Activated gamma-delta T cell treated with Interleukin-2 at 50 U/mL for 16 hours (primary cell): ENCODE measurements at regions not wholly inside any gene's neighbourhood (a gene's known extent, or its start where the extent isn't known, plus 50 kb on each side); places are given as distances from the start of the nearest gene placed in this dataset.
"Not testable (repeated sequence)": the region's sequence is repeated elsewhere in the genome, so short reads cannot be mapped to it uniquely, and the experiment has no call there.

Experiments used
- DNase-seq: peaks from one replicate; pipeline ENCODE4 v3.0.0-alpha.2; 2020

DNA sequence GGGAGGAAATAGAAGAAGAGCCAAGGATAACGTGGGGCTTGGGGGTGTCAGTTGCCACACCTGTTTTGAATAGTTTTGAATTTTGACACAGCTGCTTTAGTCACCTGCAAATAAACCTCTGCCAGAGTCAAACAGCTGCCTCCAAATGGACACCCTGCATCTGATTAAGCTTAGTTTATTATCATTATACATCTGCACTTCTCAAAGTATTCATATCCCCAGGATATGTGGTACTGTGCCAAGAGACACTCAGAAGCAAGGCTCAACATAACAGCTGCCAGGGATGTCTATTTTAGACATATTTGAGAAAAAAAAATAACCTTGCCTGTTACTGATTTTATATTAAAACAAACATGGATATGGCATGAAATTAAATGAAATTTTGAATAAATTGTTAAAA lies 122.5 kb upstream of the WDR75 start:
- no peak for DNase-seq

DNA sequence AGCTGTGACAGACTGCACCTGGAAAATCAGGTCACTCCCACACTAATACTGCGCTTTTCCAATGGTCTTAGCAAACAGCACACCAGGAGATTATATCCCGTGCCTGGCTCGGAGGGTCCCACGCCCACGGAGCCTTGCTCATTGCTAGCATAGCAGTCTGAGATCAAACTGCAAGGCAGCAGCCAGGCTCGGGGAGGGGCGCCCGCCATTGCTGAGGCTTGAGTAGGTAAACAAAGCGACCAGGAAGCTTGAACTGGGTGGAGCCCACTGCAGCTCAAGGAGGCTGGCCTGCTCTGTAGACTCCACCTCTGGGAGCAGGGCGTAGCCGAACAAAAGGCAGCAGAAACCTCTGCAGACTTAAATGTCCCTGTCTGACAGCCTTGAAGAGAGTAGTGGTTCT lies 121.8 kb upstream of the WDR75 start:
- not testable (repeated sequence) for DNase-seq

DNA sequence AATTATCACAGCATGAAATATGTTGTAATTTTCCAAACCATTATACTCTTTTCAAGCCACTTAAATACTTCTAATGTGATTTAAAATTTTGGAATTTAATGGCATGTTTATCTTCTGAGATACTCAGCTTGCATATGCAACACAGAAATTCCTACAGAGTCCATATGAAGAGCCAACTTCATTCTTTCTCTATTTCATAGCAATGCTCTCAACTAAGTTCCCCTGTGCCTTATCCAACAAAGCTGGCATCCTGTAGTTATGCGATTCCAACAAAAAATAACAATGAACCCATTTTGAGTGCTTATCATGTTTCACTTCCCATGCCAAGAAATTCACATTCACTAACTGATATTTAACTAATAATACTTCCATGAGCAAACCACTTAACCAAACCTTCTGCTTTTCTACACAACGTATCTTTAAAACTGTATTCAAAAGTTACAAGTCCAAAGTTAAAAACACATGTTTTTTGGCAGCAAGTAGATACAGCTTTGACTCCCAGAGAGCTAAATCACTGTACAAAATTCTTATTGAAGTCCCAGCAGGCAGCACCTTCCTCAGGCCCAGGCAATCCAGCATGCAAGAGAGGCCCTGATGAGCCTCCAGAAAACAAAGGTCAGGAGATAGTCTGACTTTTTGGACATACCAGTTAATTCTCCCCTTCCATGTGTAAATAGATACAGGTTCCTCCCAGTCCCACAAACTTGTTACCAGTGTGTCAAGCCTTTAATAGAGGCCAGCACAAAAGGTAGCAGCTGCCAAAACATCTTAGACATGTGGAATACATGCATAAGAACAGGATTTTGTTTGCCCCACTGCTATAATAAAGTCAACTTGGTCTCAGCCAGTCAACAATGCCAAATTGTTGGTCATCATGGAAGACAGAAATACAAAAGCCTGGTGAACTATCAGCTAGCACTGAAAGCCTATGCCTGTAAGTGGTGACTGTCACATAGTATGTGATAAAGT lies 113.1 kb upstream of the WDR75 start:
- no peak for DNase-seq

DNA sequence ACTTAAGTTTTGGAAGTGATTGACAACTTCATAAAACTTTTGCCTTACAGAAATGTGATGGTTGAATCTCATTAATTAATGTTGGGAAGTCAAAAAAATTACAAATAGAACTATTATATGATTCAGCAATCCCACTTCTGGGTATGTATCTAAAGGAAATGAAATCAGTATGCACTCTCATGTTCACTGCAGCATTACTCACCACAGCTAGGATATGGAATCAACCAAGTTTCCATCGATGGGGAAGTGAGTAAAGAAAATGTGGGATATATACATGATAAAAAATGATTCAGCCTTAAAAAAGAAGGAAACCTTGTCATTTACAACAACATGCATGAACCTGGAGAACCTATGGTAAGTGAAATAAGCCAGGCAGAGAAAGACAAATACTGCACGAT lies 112.4 kb upstream of the WDR75 start:
- DNase-seq, result no peak

DNA sequence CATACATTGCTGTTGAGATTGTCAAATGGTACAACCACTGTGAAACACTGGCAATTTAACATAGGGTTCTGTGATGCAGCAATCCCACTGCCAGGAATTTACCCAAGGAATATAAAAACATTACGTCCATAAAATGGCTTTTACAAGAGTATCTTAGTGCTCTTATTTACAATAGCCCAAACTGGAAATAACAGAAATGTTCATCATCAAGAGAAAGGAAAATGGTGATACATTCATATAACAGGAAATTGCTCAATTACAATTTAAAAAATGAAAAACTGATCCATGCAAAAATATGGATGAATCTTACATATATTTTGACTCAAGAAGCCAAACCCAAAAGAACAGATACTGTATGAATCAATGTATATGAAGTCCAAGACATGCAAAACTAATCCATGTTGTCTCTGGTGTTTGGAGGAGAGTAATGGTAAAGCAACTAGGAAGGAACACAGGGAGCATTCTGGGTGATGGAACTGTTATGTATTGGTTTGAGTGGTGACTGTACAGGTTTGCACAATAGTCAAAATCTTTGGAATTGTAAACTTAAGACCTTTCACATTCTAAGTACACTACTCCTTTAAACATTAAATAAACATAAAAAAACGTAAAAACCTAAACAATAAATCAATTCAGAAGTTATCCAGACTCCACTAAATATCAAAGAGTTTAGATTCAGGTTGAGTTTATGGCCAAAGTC lies 104.8 kb upstream of the WDR75 start:
- no peak for DNase-seq

DNA sequence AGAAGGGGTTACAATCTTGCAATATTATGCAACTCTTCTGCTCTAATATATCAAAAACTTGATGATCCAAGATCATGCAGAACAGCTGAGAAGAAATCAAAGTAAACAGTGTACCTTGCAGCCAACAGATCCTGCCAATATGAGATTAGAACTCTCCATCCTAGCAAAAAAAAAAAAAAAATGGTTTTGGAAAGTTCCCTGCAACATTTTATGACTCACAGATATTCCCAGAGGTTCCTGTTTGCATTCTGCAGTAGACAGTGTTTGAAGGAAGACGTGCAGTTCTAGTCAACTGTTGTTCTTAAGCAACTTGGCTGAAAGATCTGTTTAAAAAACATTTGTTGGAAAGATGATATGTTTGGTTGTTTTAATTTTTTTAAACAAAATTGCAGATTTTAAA lies 103.6 kb upstream of the WDR75 start:
- DNase-seq, result no peak

DNA sequence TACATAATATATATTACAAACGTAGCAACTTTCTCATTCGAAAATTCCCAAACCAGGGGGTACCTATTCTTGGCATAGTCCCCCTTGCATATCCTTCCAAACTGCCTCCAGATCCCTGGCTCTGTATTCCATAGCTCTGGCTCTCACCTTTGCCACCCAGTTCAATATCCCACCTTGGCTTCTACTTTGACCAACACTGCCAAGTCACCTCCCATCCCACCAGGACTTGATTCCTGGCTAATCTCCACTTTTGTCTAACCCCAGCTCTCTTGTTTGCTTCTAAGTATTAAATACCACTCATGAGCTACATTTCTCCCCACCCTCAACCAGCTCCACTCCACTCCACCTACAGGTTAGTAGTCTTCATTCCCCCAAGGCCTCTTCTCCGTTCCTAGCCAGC lies 103.2 kb upstream of the WDR75 start:
- DNase-seq, result no peak

DNA sequence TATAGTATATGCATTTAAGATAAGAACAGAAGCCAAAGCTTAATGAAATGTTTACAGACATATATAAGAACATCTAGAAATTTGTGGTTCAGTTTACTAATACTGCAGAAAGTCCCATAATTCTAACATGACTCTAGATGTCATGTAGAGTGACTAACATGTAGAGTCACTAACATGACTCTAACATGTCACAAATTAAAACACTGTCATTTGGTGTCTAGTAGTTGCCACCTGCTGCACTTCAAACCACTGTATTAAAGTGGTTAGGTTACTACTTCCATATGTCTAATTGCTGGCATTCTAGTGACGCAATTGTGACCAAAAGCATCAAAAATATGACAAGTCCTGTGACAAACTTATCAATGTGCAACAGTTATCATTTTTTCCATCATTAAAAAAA lies 100.2 kb upstream of the WDR75 start:
- no peak for DNase-seq

DNA sequence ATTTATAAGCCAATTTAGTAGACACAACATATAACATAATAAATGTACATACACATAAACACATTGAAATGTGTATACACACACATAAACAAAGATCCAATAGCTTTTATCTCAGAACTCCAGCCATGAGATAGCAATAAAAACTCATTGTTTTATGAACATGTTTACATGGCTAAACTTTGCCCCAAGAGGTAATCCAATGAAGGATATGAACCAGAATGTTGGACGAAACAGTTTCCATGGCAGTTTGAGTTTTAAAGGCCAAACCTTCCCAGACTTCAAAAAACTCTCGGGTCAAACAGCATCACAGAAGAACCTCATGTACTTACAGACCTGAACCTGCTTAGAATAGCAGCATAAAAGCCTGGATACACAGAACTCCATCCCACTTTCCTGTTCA lies 97.2 kb upstream of the WDR75 start:
- DNase-seq, result no peak

DNA sequence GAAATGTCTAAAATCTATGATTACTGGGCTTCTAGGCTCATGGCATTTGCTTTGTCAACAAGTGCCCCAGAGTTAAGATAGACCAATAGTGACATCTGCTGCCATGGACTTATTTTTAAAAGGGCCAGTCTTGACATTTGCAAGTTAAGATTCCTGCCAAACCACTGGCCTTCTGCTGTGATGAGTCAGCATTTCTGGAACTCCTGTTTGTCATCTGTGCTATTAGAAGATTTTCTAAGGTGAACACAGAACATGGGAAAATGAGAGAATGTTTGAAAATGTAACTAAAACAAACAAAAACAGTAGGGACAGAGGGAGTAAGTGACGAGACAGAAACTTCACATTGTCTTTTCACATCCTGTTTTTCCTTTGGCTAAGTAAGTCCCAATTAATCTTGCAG lies 93.7 kb upstream of the WDR75 start:
- no peak for DNase-seq

DNA sequence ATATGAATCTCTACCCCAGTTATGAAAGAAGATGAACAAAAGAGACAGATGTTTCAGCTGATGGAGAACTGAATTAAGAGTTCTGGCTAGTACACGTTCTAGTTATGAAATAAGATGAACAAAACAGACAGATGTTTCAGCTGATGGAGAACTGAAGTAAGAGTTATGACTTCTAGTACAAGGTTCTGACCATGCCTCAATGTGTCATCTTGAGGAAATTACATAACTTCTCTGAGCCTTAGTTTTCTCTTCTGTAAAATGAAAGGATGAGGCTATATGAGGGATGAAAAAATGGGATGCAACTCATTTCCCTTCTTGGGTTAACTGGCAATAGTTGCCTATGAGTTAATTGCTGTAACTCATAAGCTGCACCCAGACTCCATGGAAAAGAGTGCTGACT lies 92.9 kb upstream of the WDR75 start:
- no peak for DNase-seq

DNA sequence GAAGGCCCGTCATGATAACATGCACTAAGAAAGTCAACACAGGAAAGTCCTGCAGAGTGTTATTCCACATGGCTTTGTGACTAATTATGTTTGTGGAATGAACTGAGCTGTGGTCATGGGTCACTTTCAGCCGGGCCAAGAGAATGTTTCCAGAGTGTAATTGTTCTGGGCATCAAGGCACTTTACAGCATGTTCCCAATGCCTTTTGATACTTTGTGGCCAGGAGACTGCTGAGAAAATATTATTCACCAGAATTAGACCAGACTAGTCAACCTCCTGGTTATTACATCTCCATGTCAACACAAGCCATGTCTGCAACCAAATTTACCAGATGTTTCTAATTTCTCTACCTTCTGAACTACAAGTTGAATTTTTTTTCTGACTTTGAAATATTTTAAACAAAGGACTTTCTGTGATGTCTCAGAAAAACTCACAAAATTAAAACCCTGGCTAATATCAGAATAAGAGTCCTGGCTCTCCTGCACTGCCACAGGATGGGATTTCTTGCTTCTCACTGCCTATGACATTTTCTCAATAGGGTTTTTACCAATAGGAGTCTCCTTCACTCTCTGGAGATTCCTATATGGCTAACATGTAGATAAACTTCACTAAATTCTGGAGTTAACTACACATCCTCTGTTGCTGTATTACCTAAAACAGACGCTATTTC lies 90.6 kb upstream of the WDR75 start:
- no peak for DNase-seq

DNA sequence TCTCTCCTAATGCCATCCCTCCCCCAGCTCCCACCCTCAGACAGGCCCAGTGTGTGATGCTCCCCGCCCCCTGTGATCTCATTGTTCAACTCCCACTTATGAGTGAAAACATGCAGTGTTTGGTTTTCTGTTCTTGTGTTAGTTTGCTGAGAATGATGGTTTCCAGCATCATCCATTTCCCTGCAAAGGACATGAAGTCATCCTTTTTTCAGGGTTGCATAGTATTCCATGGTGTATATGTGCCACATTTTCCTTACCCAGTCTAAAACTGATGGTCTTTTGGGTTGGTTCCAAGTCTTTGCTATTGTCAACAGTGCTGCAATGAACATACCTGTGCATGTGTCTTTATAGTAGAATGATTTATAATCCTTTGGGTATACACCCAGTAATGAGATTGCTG lies 89.3 kb upstream of the WDR75 start:
- DNase-seq, result not testable (repeated sequence)

DNA sequence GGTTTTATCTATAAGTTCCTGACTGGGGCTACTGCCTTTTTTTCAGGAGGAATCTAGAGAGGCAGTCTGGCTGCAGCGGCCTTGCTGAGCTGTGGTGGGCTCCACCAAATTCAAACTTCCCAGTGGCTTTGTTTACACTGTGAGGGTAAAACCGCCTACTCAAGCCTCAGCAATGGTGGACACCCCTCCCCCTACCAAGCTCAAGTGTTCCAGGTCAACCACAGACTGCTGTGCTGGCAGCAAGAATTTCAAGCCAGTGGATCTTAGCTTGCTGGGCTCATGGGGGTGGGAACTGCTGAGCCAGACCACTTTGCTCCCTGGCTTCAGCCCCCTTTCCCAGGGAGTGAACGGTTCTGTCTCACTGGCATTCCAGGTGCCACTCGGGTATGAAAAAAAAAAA lies 83.9 kb upstream of the WDR75 start:
- DNase-seq, result not testable (repeated sequence)

DNA sequence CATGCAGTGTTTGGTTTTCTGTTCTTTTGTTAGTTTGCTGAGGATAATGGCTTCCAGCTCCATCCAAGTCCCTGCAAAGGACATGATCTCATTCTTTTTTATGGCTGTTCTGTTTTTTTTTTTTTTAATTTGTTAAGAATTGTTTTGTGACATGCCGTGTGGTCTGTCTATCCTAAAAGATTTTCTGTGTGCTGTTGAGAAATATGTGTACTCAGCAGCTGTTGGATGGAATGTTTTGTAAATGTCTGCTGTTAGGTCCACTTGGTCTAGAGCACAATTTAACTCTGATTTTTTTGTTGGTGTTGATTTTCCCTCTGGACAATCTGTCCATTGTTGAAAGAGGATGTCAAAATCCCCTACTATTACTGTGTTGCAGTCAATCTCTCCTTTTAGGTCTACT lies 80.4 kb upstream of the WDR75 start:
- no peak for DNase-seq

DNA sequence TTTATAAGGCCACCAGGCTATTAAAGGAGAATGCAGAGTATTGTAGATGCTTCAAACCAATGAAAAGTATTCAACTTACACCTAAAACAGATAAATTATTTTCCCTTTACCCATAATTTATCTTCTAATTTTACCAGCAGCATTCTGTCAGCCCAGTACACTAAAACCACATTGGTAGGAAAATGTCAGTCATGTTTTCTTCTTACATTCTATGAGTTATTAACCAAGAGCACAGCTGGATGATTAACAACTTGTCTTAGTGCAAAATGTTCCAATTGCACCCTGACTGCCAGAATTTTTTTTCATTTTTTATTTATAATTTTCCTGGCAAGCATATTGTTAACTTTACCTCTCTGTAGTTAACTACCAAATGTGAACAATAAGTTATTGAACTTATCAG lies 79.0 kb upstream of the WDR75 start:
- DNase-seq, result no peak

DNA sequence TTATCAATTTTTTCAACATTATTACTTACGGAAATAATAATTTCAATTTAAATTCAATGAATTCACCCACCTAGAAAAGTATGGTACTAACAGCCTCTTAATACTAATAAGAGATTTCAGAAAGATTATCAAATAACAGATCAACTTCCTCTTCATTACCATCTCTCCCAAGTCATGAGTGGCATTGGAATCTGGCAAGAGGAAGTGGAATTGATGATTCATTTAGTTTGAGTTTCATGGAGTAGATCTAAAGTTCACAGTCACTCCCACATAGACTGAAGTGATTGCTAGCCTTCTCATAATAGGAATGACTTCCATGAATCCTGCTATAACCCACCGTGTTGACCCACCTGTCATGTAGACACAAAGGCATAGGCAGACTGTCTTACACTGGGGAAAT lies 77.7 kb upstream of the WDR75 start:
- no peak for DNase-seq

DNA sequence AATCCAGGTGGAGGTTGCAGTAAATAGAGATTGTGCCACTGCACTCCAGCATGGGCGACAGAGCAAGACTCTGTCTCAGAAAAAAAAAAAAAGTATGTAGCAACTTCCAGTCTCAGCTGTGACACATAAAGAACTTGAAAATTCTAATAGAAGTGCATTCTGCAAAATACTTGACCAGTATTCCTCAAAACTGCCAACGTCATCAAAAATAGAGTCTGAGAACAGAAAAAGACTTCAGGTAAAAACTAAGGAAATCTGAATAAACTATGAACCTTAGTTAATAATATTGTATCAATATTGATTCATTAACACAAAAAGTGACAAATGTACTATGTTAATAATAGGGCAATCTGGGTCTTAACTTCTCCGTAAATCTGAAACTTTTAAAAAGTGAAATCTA lies 76.7 kb upstream of the WDR75 start:
- no peak for DNase-seq

DNA sequence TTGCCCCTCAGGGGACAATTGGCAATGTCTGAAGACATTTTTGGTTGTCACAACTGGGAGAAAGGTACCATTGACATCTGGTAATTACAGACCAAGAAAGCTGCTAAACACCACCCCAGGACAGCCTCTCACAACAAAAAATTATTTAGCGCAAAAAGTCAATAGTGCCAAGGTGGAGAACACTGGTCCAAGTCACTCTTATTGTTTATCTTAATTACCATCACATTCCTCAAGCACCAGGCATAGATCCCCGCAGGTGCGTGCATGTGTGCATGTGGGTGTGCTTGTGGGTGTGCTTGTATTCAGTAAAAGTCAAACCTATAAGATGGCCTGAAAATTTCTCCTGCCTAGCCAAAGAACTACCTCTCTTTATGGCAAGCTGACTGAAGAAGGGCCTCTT lies 74.9 kb upstream of the WDR75 start:
- no peak for DNase-seq

DNA sequence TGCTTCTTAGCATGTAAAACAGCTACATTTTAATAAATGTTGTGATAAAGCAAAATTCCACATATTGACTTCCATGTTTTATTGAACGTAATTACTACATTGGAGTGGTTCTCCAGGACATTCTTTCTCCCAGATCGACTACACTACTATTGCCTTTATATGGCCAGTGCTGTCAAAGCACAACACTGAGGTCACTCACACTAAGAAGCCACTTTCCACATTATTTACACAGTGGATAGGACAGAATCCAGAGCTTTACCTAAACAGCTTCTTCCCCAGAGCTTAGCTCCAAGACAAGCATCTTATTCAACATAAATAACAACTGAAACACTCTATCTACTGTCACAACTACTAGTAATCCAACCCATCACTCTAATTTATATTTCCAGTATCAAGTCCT lies 73.9 kb upstream of the WDR75 start:
- DNase-seq, result no peak

DNA sequence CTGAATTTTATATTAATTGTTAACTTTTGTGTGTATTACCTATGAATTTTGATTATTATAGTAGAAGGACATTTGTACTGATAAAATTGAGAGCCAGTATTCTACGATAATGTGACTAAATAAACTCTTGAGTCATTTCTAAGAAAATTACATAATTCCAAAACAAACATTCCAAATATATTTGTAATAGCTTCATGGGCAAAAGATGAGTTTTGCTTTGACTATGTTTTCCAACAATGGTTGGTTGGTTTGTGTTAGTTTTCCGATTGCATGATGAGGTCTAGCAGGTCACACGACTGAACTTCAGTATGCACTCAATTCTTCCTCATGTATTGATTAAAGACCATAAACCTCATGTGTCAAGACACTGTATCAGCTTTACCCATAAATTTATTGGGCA lies 71.7 kb upstream of the WDR75 start:
- DNase-seq, result no peak

DNA sequence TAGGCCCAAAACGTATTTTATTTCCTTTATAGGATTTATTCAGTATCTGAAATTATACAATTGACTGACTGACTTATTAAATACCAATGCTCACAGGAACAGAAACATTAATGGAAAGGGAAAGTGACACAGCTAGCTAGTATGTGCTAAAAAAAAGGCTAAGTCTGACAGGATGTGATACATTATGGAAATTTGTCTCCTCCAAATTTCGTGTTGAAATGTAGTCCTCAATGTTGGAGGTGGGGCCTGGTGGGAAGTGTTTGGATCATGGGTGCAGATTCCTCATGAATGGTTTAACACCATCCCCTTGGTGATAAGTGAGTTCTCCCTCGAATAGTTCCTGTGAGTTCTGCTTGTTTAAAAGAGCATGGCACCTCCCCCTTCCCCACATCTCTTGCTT lies 70.6 kb upstream of the WDR75 start:
- DNase-seq, result no peak

DNA sequence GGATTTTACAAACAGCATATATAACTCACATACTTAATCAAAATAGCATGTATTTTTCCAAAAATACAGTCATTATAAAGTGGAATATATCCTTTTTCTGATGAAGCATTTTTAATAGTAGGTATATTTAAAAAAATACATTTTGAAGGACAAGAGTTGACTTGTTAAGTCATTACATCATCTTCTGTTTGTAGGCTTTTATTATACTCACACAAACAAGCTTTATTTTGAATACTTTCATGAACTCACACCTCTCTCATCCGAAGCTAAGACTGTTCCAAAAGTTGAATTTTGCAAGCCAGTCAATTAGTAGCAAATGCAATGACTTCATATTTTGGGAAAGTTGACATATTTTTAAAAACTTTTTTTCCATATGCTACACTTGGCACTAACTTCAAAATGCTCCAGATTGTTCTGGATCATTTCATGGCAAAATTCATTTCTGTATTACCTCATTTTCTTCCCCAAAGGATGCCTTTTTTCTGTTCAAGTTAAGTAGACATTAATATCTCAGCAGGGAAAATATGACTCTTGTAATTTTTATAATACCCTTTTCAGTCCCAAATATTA lies 68.5 kb upstream of the WDR75 start:
- DNase-seq, result no peak

DNA sequence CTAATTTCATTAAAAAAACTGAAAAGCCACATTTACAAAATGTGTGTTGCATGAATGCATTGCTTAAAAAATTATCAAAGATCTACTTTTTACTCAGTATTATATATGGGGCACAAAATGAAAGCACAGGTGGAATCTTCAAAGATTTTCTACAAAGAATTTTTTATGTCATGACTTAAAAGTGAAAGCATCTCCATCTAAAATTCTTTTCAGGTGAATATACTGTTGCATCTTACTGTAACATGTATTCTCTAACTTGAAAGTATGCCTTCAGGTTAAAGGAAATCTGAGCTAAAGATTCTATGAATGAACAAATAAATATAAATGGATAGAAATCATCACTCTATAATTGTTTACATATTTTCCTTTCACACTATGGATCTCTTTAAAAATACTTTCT lies 66.8 kb upstream of the WDR75 start:
- no peak for DNase-seq
